ENCODE measurements at regions not wholly inside any gene's neighbourhood (a gene's known extent, or its start where the extent isn't known, plus 50 kb on each side); places are given as distances from the start of the nearest gene placed in this dataset.

- ChIA-PET POLR2A (interaction anchor here (0.8 to 0.9 kb wide), 2 partner anchors 10 to 13 kb away, joined by 3 to 4 read pairs; no protein-coding TSS in a partner anchor), CTCF (ENCODE audit: low intra/inter-chr PET ratio) (no interaction called here)
- no peak for FAIRE-seq
- no peak overlapping the region for H3K4me3 ChIP-seq
- no peak for ATAC-seq
- H3K9ac ChIP-seq (ENCODE audit: insufficient read depth in 1 of 2, low read depth in 2 of 2, low read length in 2 of 2) = no peak overlapping the region
- no peaks in the 10 kb centered on the region for H3K27me3 ChIP-seq (ENCODE audit: control insufficient read depth in 2 of 2, insufficient read depth in 2 of 2, low read length in 2 of 2)
- peaks cover 0 to 16% of the 10 kb centered on the region in 2 experiments; a peak in 4 of 5 replicates for H3K4me1 ChIP-seq (replicated peaks in 1 of 2; ENCODE audit: control insufficient read depth in 2 of 2, insufficient read depth in 2 of 2, low read length in 2 of 2)
- H3K4me2 ChIP-seq (ENCODE audit: insufficient read depth, low read length) = no peak overlapping the region
- no peaks in the 10 kb centered on the region for H3K9me3 ChIP-seq (replicated peaks; ENCODE audit: control insufficient read depth, insufficient read depth, low read depth, low read length)
- in situ Hi-C loops (cut with MboI) (no loop called here), intact Hi-C loops (cut with micrococcal nuclease) (no loop called here)
- no peaks in the 10 kb centered on the region for H3K9me1 ChIP-seq (ENCODE audit: control insufficient read depth, insufficient read depth, low read length)
- no peaks in the 10 kb centered on the region for H3K79me2 ChIP-seq (ENCODE audit: control insufficient read depth, insufficient read depth, low read length)
- H4K20me1 ChIP-seq (replicated peaks; ENCODE audit: control insufficient read depth, insufficient read depth, low read length) = no peaks in the 10 kb centered on the region
- WGBS (ENCODE audit: insufficient coverage, low coverage, missing lambda C conversion rate) = 83% methylated on average over 3 of the region's 3 CpGs
- peak overlapping the region; percentile 83 for H2AFZ ChIP-seq (ENCODE audit: low read depth, low read length)
- TF ChIP-seq CREB3 (tag; conservative IDR thresholded peaks at IDR 0.05; ENCODE audit: low read depth) (no peak), MYBL2 (IDR thresholded peaks at IDR 0.05; ENCODE audit: low read depth) (no peak), MYBL2 (CRISPR knock-in tag; IDR thresholded peaks at IDR 0.05; ENCODE audit: borderline replicate concordance) (no peak), ZNF785 (CRISPR knock-in tag; IDR thresholded peaks at IDR 0.05) (no peak), MTA3 (IDR thresholded peaks at IDR 0.05; ENCODE audit: borderline replicate concordance) (no peak), MITF (IDR thresholded peaks at IDR 0.05) (no peak), PRDM10 (IDR thresholded peaks at IDR 0.05; ENCODE audit: partially characterized antibody) (no peak), THAP12 (CRISPR knock-in tag; IDR thresholded peaks at IDR 0.05) (no peak), POLR2G (IDR thresholded peaks at IDR 0.05; ENCODE audit: low read depth, low read length) (no peak), MAFF (IDR thresholded peaks at IDR 0.05; ENCODE audit: low read length) (no peak), ZNF384 (IDR thresholded peaks at IDR 0.05; ENCODE audit: low read depth, low read length) (no peak), NR3C1 (CRISPR knock-in tag; IDR thresholded peaks at IDR 0.05) (no peak), WHSC1 (IDR thresholded peaks at IDR 0.05; ENCODE audit: low read length) (no peak)
- BruUV-seq (replicated peaks) = no TSS peak
- DNase-seq (ENCODE audit: extremely low read depth in 1 of 4, low spot score in 3 of 4) = no peak
- no peaks in the 10 kb centered on the region for H3K36me3 ChIP-seq (ENCODE audit: control insufficient read depth, insufficient read depth, low read length)
- peak overlapping the region; percentile 74; the same call in 1 of the 3 replicates for H3K27ac ChIP-seq (ENCODE audit: extremely low read depth, low read depth, low read length)
Measured at GRCh38 chr2:215597577-215597976, 161.7 kb upstream of the FN1 start.
